Vagina (tissue), 2 donors: ENCODE measurements at regions not wholly inside any gene's neighbourhood (a gene's known extent, or its start where the extent isn't known, plus 50 kb on each side); places are given as distances from the start of the nearest gene placed in this dataset.

ENCODE experiments used
- DNase-seq, 2 donors: peaks; one replicate each; pipeline ENCODE4 v3.0.0-alpha.2; 2017; ENCODE audit errors: extremely low spot score in 2 of 2
- H3K27ac ChIP-seq: fragments of 200-600 bp; sonication (generic); one replicate; pipeline ENCODE4 v1.5.1; 2019
- H3K27me3 ChIP-seq: fragments of 200-600 bp; sonication (generic); one replicate; pipeline ENCODE4 v1.5.1; 2019
- H3K36me3 ChIP-seq, 2 donors: fragments of 200-600 bp; sonication (generic); one replicate each; pipeline ENCODE4 v1.5.1; 2017 to 2019
- H3K4me1 ChIP-seq: fragments of 200-600 bp; sonication (generic); one replicate; pipeline ENCODE4 v1.5.1; 2019
- H3K4me3 ChIP-seq, 2 donors: fragments of 200-600 bp; sonication (generic); 1 replicate in 1 of 2; 2 replicates in 1 of 2; pipeline ENCODE4 v1.5.1; 2016 to 2019
- H3K9me3 ChIP-seq: fragments of 200-600 bp; sonication (generic); one replicate; pipeline ENCODE4 v1.5.1; 2019
- POLR2A ChIP-seq, 2 donors: fragments of 450-650 bp; IDR thresholded peaks; one replicate each; pipeline ENCODE4 v1.6.1; 2017; ENCODE audit warnings: antibody characterized with exemption in 2 of 2, mild to moderate bottlenecking in 2 of 2, moderate library complexity in 2 of 2
- POLR2AphosphoS5 ChIP-seq, 2 donors: sonication (generic); formaldehyde crosslinking; IDR thresholded peaks; one replicate each; pipeline ENCODE4 v1.9.0; 2017; ENCODE audit warnings: antibody characterized with exemption in 2 of 2, mild to moderate bottlenecking in 2 of 2, low read depth in 1 of 2; ENCODE audit not compliant: insufficient read depth in 1 of 2
- intact Hi-C: fragments of 100-400 bp; cut with DNase I; formaldehyde crosslinking; loops from one replicate; pipeline ENCODE4 v1.15.1; 2023
- TF ChIP-seq, protein P1 (sequence below), 3 experiments: fragments of 450-650 bp in 2 of 3; fragments of 200-600 bp in 1 of 3; sonication (generic) in 1 of 3; IDR thresholded peaks; one replicate each; pipeline ENCODE4 v1.5.1; 2017 to 2019; ENCODE audit warnings: antibody characterized with exemption in 3 of 3, mild to moderate bottlenecking in 2 of 3, moderate library complexity in 2 of 3

DNA sequence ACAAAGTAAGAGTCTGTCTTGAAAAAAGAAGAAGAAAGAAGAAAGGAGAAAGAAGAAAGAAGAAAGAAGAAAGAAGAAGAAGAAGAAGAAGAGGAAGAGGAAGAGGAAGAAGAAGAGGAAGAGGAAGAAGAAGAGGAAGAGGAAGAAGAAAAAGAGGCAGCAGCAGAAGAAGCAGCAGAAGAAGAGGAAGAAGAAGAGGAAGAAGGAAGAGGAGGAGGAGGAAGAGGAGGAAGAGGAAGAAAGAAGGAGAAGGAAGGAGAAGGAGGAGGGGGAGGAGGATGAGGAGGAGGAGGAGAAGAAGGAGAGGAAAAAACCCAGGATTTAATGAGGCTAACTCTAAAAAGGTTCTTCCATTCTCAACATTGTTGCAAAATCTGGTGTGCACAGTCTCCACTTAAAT lies 95.4 kb upstream of the PDE10A start:
- Histone ChIP-seq H3K4me3 (no peak overlapping the region), H3K9me3 (no peaks in the 10 kb centered on the region), H3K27ac (no peak overlapping the region), H3K4me1 (no peaks in the 10 kb centered on the region), H3K36me3 (no peaks in the 10 kb centered on the region), H3K27me3 (no peaks in the 10 kb centered on the region)
- DNase-seq: no peak
- intact Hi-C loops: no loop called here
- TF ChIP-seq, protein P1, sequence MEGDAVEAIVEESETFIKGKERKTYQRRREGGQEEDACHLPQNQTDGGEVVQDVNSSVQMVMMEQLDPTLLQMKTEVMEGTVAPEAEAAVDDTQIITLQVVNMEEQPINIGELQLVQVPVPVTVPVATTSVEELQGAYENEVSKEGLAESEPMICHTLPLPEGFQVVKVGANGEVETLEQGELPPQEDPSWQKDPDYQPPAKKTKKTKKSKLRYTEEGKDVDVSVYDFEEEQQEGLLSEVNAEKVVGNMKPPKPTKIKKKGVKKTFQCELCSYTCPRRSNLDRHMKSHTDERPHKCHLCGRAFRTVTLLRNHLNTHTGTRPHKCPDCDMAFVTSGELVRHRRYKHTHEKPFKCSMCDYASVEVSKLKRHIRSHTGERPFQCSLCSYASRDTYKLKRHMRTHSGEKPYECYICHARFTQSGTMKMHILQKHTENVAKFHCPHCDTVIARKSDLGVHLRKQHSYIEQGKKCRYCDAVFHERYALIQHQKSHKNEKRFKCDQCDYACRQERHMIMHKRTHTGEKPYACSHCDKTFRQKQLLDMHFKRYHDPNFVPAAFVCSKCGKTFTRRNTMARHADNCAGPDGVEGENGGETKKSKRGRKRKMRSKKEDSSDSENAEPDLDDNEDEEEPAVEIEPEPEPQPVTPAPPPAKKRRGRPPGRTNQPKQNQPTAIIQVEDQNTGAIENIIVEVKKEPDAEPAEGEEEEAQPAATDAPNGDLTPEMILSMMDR (IDR thresholded peaks at IDR 0.05): no peak
- TF ChIP-seq POLR2AphosphoS5 (IDR thresholded peaks at IDR 0.05; ENCODE audit: insufficient read depth in 1 of 2, low read depth in 1 of 2): no peak
- TF ChIP-seq POLR2A (IDR thresholded peaks at IDR 0.05): no peak

DNA sequence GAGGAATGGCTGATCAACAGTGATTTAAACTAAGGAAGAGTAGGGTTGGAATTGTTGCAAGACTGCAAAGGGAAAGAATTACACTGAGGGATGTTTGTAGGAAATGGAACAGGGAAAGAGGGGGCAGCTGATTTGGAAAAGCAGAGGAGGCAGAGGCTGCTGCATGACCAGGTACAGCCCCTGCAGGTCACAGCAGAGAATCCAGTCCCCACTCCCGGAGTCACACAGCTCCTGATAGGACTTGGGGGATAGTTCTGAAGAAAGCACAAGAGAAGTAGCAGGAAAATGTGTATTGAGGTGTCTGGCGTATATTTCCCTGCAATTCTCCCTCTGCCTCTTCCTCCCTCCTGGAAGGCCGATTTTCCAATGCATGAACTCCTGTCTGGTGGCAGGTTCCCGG lies 92.5 kb upstream of the PDE10A start:
- Histone ChIP-seq H3K4me3 (no peak overlapping the region), H3K4me1 (no peaks in the 10 kb centered on the region), H3K9me3 (no peaks in the 10 kb centered on the region), H3K27me3 (no peaks in the 10 kb centered on the region), H3K27ac (no peak overlapping the region), H3K36me3 (no peaks in the 10 kb centered on the region)
- intact Hi-C loops: no loop called here
- TF ChIP-seq POLR2A (IDR thresholded peaks at IDR 0.05): no peak
- TF ChIP-seq, protein P1 (IDR thresholded peaks at IDR 0.05): no peak
- no peak for TF ChIP-seq POLR2AphosphoS5 (IDR thresholded peaks at IDR 0.05; ENCODE audit: insufficient read depth in 1 of 2, low read depth in 1 of 2)
- no peak for DNase-seq

GRCh38 chr6:165753506-165753905 lies 90.5 kb upstream of the PDE10A start:
- Histone ChIP-seq H3K4me1 (no peaks in the 10 kb centered on the region), H3K27me3 (no peaks in the 10 kb centered on the region), H3K9me3 (no peaks in the 10 kb centered on the region), H3K4me3 (no peak overlapping the region), H3K27ac (no peak overlapping the region), H3K36me3 (no peaks in the 10 kb centered on the region)
- TF ChIP-seq POLR2AphosphoS5 (IDR thresholded peaks at IDR 0.05; ENCODE audit: insufficient read depth in 1 of 2, low read depth in 1 of 2): no peak
- TF ChIP-seq POLR2A (IDR thresholded peaks at IDR 0.05): no peak
- TF ChIP-seq, protein P1 (IDR thresholded peaks at IDR 0.05): no peak
- DNase-seq: no peak
- intact Hi-C loops: no loop called here

DNA sequence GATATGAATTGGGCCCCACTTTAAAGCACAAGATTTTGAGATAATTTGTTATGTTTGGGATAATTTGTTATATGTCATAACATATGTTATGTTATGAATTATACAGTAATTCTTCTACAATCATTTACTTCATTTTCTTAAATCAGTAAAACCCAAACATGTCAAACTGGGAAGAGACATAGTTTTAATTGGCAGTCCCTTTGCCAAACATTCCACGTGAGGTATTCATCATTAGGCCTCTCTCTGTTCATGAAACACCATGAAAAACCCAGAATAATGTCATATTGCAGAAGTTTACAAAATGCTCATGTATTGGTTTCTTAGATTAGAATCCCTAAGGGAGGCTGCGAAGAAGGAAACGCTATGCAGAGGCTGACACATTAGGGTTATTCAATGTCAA lies 89.4 kb upstream of the PDE10A start:
- intact Hi-C loops: no loop called here
- TF ChIP-seq POLR2A (IDR thresholded peaks at IDR 0.05) (no peak), POLR2AphosphoS5 (IDR thresholded peaks at IDR 0.05; ENCODE audit: insufficient read depth in 1 of 2, low read depth in 1 of 2) (no peak)
- TF ChIP-seq, protein P1 (IDR thresholded peaks at IDR 0.05): no peak
- Histone ChIP-seq H3K27ac (no peak overlapping the region), H3K36me3 (no peaks in the 10 kb centered on the region), H3K9me3 (no peaks in the 10 kb centered on the region), H3K4me1 (no peaks in the 10 kb centered on the region), H3K4me3 (no peak overlapping the region), H3K27me3 (no peaks in the 10 kb centered on the region)
- no peak for DNase-seq

- no peak for DNase-seq
- no peaks in the 10 kb centered on the region for H3K36me3 ChIP-seq
These were observed 88.4 kb upstream of the PDE10A start for GRCh38 chr6:165751486-165751885.

More at GRCh38 chr6:165751486-165751885, 88.4 kb upstream of the PDE10A start:
- TF ChIP-seq POLR2AphosphoS5 (IDR thresholded peaks at IDR 0.05; ENCODE audit: insufficient read depth in 1 of 2, low read depth in 1 of 2) (no peak), POLR2A (IDR thresholded peaks at IDR 0.05) (no peak)
- TF ChIP-seq, protein P1 (IDR thresholded peaks at IDR 0.05): no peak
- Histone ChIP-seq H3K27ac (no peak overlapping the region), H3K27me3 (no peaks in the 10 kb centered on the region), H3K4me3 (no peak overlapping the region), H3K4me1 (no peaks in the 10 kb centered on the region), H3K9me3 (no peaks in the 10 kb centered on the region)
- intact Hi-C loops: no loop called here
